K562 (cell line): ENCODE measurements at regions not wholly inside any gene's neighbourhood (a gene's known extent, or its start where the extent isn't known, plus 50 kb on each side); places are given as distances from the start of the nearest gene placed in this dataset.

Source experiments
- MAFG ChIP-seq: fragments of 450-650 bp; conservative IDR thresholded peaks from 2 replicates; pipeline ENCODE4 v1.6.1; 2016; ENCODE audit warnings: missing genetic modification characterization, missing compliant biosample characterization
- POLR2A ChIP-seq: fragments of 450-650 bp; conservative IDR thresholded peaks from 2 replicates; pipeline ENCODE4 v1.6.1; 2016
- STAT5B ChIP-seq: fragments of 250-450 bp; sonication (Bioruptor Pico); IDR thresholded peaks from 2 replicates; pipeline ENCODE4 v1.8.0; 2021; ENCODE audit warnings: mild to moderate bottlenecking, inconsistent platforms
- TF ChIP-seq, protein P1 (sequence below): sonication (generic); formaldehyde crosslinking; IDR thresholded peaks from 2 replicates; pipeline ENCODE4 v1.9.0; 2022; ENCODE audit warnings: mild to moderate bottlenecking, missing genetic modification reagents
- TF ChIP-seq, protein P2 (sequence below), 3 experiments: IDR thresholded peaks in 2 of 3; conservative IDR thresholded peaks in 1 of 3; 2 replicates each; pipeline ENCODE4 v1.5.1; 2011 to 2012; ENCODE audit warnings: low read length in 3 of 3, mild to moderate bottlenecking in 3 of 3, control low read depth in 2 of 3, improper control_type of control experiment in 1 of 3, inconsistent platforms in 1 of 3, low read depth in 1 of 3, mixed read lengths in 1 of 3, moderate library complexity in 1 of 3; ENCODE audit not compliant: insufficient read depth in 2 of 3

DNA sequence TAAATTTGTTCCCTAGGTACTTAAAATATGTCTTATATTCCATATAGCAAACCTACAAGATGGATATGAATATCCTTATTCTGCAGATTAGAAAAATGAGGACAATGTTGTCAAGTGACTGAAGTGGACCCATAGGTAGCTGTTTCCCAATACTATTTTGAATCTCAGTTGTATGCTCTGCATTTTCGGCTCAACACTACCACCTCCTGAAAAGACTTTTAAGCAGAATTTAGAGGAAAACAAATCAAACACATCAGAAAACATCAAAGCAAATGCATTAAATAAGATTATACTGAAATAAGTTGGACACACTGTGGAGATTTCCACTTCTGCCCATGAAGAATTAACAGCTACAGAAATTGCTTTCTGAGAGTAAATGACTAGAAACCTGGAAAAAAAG, 488.7 kb downstream of the TRIML1 start:
- TF ChIP-seq, protein P1, sequence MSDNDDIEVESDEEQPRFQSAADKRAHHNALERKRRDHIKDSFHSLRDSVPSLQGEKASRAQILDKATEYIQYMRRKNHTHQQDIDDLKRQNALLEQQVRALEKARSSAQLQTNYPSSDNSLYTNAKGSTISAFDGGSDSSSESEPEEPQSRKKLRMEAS = no peak
- TF ChIP-seq STAT5B (CRISPR knock-in tag) = no peak
- TF ChIP-seq, protein P2, sequence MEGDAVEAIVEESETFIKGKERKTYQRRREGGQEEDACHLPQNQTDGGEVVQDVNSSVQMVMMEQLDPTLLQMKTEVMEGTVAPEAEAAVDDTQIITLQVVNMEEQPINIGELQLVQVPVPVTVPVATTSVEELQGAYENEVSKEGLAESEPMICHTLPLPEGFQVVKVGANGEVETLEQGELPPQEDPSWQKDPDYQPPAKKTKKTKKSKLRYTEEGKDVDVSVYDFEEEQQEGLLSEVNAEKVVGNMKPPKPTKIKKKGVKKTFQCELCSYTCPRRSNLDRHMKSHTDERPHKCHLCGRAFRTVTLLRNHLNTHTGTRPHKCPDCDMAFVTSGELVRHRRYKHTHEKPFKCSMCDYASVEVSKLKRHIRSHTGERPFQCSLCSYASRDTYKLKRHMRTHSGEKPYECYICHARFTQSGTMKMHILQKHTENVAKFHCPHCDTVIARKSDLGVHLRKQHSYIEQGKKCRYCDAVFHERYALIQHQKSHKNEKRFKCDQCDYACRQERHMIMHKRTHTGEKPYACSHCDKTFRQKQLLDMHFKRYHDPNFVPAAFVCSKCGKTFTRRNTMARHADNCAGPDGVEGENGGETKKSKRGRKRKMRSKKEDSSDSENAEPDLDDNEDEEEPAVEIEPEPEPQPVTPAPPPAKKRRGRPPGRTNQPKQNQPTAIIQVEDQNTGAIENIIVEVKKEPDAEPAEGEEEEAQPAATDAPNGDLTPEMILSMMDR (IDR thresholded peaks at IDR 0.05 in 2 of 3, conservative IDR thresholded peaks at IDR 0.05 in 1 of 3; ENCODE audit: insufficient read depth in 2 of 3, low read depth in 1 of 3, low read length in 3 of 3) = no peak
- no peak for TF ChIP-seq MAFG (tag)
- no peak for TF ChIP-seq POLR2A
